Vagina (tissue), 2 donors: ENCODE measurements at regions not wholly inside any gene's neighbourhood (a gene's known extent, or its start where the extent isn't known, plus 50 kb on each side); places are given as distances from the start of the nearest gene placed in this dataset.

ENCODE experiments used
- CTCF ChIP-seq, 3 experiments: fragments of 450-650 bp in 2 of 3; fragments of 200-600 bp in 1 of 3; sonication (generic) in 1 of 3; IDR thresholded peaks; one replicate each; pipeline ENCODE4 v1.5.1; 2017 to 2019; ENCODE audit warnings: antibody characterized with exemption in 3 of 3, mild to moderate bottlenecking in 2 of 3, moderate library complexity in 2 of 3
- POLR2A ChIP-seq, 2 donors: fragments of 450-650 bp; IDR thresholded peaks; one replicate each; pipeline ENCODE4 v1.6.1; 2017; ENCODE audit warnings: antibody characterized with exemption in 2 of 2, mild to moderate bottlenecking in 2 of 2, moderate library complexity in 2 of 2
- POLR2AphosphoS5 ChIP-seq, 2 donors: sonication (generic); formaldehyde crosslinking; IDR thresholded peaks; one replicate each; pipeline ENCODE4 v1.9.0; 2017; ENCODE audit warnings: antibody characterized with exemption in 2 of 2, mild to moderate bottlenecking in 2 of 2, low read depth in 1 of 2; ENCODE audit not compliant: insufficient read depth in 1 of 2

GRCh38 chr21:17440969-17441368, 71.9 kb upstream of the CXADR start:
- TF ChIP-seq CTCF (IDR thresholded peaks at IDR 0.05) (no peak), POLR2A (IDR thresholded peaks at IDR 0.05) (no peak), POLR2AphosphoS5 (IDR thresholded peaks at IDR 0.05; ENCODE audit: insufficient read depth in 1 of 2, low read depth in 1 of 2) (no peak)
